ENCODE measurements at regions not wholly inside any gene's neighbourhood (a gene's known extent, or its start where the extent isn't known, plus 50 kb on each side); places are given as distances from the start of the nearest gene placed in this dataset.

DNA sequence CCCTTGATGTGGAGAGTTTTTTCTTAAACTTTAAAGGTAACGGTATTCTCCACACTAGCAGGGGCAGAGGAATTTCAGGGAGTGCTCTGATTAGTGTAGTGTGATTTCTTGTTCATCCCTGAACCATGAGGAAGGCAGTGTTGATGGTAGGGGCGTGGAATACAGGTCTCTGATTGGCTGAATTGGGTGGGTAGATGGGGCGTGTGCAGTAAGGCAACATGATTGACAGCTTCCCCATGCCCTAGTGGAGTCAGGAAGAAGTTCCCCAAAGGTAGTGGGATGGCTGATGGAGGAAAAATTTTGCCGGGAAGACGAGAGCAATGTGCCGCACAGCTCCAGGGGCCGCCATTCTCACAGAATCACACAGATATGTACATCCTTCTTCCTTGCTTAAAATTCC is 97.4 kb upstream of the SALL4 start:
- TF ChIP-seq, protein P1, sequence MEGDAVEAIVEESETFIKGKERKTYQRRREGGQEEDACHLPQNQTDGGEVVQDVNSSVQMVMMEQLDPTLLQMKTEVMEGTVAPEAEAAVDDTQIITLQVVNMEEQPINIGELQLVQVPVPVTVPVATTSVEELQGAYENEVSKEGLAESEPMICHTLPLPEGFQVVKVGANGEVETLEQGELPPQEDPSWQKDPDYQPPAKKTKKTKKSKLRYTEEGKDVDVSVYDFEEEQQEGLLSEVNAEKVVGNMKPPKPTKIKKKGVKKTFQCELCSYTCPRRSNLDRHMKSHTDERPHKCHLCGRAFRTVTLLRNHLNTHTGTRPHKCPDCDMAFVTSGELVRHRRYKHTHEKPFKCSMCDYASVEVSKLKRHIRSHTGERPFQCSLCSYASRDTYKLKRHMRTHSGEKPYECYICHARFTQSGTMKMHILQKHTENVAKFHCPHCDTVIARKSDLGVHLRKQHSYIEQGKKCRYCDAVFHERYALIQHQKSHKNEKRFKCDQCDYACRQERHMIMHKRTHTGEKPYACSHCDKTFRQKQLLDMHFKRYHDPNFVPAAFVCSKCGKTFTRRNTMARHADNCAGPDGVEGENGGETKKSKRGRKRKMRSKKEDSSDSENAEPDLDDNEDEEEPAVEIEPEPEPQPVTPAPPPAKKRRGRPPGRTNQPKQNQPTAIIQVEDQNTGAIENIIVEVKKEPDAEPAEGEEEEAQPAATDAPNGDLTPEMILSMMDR (IDR thresholded peaks at IDR 0.05): no peak
- TF ChIP-seq ZFX (IDR thresholded peaks at IDR 0.05; ENCODE audit: borderline replicate concordance): no peak

All from 22Rv1 (cell line).